PC-9 (cell line): ENCODE measurements at regions not wholly inside any gene's neighbourhood (a gene's known extent, or its start where the extent isn't known, plus 50 kb on each side); places are given as distances from the start of the nearest gene placed in this dataset.

Experiments used
- BruUV-seq: library from RNA; stranded (reverse); fragments of 400-500 nt; replicated peaks from 2 replicates; lab custom pipeline; 2021; lab: Mats Ljungman, UMichigan
- CTCF ChIA-PET: fragments of 300-600 bp; sonication (Branson Sonifier 250); formaldehyde crosslinking; loops from one replicate; lab custom pipeline; 2022; ENCODE audit warnings: antibody characterized with exemption; lab: Charles Lee
- POLR2A ChIA-PET: fragments of 300-600 bp; sonication (Branson Sonifier 250); formaldehyde crosslinking; loops from one replicate; lab custom pipeline; 2022; ENCODE audit warnings: antibody characterized with exemption; ENCODE audit not compliant: unreplicated experiment; lab: Charles Lee
- DNase-seq, 2 experiments: peaks; one replicate each; pipeline versions ENCODE4 v3.0.0 to v3.0.0-alpha.2; 2015 to 2022; ENCODE audit warnings: mixed read lengths in 1 of 2
- H2AFZ ChIP-seq: fragments of 200-600 bp; sonication (generic); 2 replicates; pipeline ENCODE4 v1.8.1; 2017; ENCODE audit warnings: antibody characterized with exemption
- H3F3A ChIP-seq: fragments of 200-600 bp; sonication (generic); 2 replicates; pipeline ENCODE4 v1.8.1; 2017; ENCODE audit warnings: antibody characterized with exemption, mild to moderate bottlenecking, low read depth; ENCODE audit not compliant: insufficient read depth
- H3K27ac ChIP-seq: fragments of 200-600 bp; sonication (generic); 2 replicates; pipeline ENCODE4 v1.6.1; 2016; ENCODE audit warnings: mixed run types
- H3K27me3 ChIP-seq: fragments of 200-600 bp; sonication (generic); 2 replicates; pipeline ENCODE4 v1.6.1; 2016; ENCODE audit warnings: low read depth, mixed run types; ENCODE audit not compliant: insufficient read depth
- H3K36me3 ChIP-seq: fragments of 200-600 bp; sonication (generic); 2 replicates; pipeline ENCODE4 v1.6.1; 2016; ENCODE audit warnings: low read depth, mixed run types
- H3K4me1 ChIP-seq: fragments of 200-600 bp; sonication (generic); replicated peaks from 2 replicates; pipeline ENCODE4 v1.6.1; 2016; ENCODE audit warnings: mixed run types; ENCODE audit not compliant: insufficient read depth
- H3K4me2 ChIP-seq: fragments of 200-600 bp; sonication (generic); 2 replicates; pipeline ENCODE4 v1.6.1; 2017; ENCODE audit warnings: mixed run types
- H3K4me3 ChIP-seq: fragments of 200-600 bp; sonication (generic); 2 replicates; pipeline ENCODE4 v1.6.1; 2016; ENCODE audit warnings: mixed run types
- H3K79me2 ChIP-seq: fragments of 200-600 bp; sonication (generic); 2 replicates; pipeline ENCODE4 v1.6.1; 2017; ENCODE audit warnings: low read depth, mixed run types
- H3K9me2 ChIP-seq: fragments of 200-600 bp; sonication (generic); 2 replicates; pipeline ENCODE4 v1.8.1; 2017; ENCODE audit warnings: mild to moderate bottlenecking; ENCODE audit not compliant: insufficient read depth
- H3K9me3 ChIP-seq: fragments of 200-600 bp; sonication (generic); 2 replicates; pipeline ENCODE4 v1.8.1; 2016; ENCODE audit warnings: low read depth; ENCODE audit not compliant: insufficient read depth
- H4K20me1 ChIP-seq: fragments of 200-600 bp; sonication (generic); 2 replicates; pipeline ENCODE4 v1.8.1; 2017; ENCODE audit not compliant: insufficient read depth
- EZH2 ChIP-seq: fragments of 200-600 bp; sonication (generic); IDR thresholded peaks from 2 replicates; pipeline ENCODE4 v1.8.0; 2017; ENCODE audit warnings: antibody characterized with exemption, low read depth
- intact Hi-C: fragments of 100-400 bp; cut with micrococcal nuclease; formaldehyde crosslinking; loops from one replicate; pipeline ENCODE4 v1.10.0; 2022; ENCODE audit not compliant: unreplicated experiment
- TF ChIP-seq, protein P1 (sequence below): fragments of 200-600 bp; sonication (generic); conservative IDR thresholded peaks from 2 replicates; pipeline ENCODE4 v1.6.1; 2017; ENCODE audit warnings: mixed run types, antibody characterized with exemption, mild to moderate bottlenecking, moderate library complexity

GRCh38 chr6:169923468-169924464 lies 172.3 kb downstream of the ERMARD start:
- Histone ChIP-seq H3K27me3 (peaks cover 33% of the 10 kb centered on the region), H3K4me2 (no peak overlapping the region), H3F3A (no peaks in the 10 kb centered on the region), H3K27ac (no peak overlapping the region), H3K4me1 (no peaks in the 10 kb centered on the region), H3K36me3 (no peaks in the 10 kb centered on the region), H3K9me3 (no peaks in the 10 kb centered on the region), H3K4me3 (no peak overlapping the region), H2AFZ (no peak overlapping the region), H3K79me2 (no peaks in the 10 kb centered on the region), H4K20me1 (no peaks in the 10 kb centered on the region), H3K9me2 (no peaks in the 10 kb centered on the region)
- CTCF ChIA-PET, result no interaction called here
- intact Hi-C loops, result no loop called here
- no peak for DNase-seq
- BruUV-seq, result no TSS peak
- TF ChIP-seq, protein P1, sequence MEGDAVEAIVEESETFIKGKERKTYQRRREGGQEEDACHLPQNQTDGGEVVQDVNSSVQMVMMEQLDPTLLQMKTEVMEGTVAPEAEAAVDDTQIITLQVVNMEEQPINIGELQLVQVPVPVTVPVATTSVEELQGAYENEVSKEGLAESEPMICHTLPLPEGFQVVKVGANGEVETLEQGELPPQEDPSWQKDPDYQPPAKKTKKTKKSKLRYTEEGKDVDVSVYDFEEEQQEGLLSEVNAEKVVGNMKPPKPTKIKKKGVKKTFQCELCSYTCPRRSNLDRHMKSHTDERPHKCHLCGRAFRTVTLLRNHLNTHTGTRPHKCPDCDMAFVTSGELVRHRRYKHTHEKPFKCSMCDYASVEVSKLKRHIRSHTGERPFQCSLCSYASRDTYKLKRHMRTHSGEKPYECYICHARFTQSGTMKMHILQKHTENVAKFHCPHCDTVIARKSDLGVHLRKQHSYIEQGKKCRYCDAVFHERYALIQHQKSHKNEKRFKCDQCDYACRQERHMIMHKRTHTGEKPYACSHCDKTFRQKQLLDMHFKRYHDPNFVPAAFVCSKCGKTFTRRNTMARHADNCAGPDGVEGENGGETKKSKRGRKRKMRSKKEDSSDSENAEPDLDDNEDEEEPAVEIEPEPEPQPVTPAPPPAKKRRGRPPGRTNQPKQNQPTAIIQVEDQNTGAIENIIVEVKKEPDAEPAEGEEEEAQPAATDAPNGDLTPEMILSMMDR, result no peak
- TF ChIP-seq EZH2, result no peak
- POLR2A ChIA-PET, result no interaction called here

DNA sequence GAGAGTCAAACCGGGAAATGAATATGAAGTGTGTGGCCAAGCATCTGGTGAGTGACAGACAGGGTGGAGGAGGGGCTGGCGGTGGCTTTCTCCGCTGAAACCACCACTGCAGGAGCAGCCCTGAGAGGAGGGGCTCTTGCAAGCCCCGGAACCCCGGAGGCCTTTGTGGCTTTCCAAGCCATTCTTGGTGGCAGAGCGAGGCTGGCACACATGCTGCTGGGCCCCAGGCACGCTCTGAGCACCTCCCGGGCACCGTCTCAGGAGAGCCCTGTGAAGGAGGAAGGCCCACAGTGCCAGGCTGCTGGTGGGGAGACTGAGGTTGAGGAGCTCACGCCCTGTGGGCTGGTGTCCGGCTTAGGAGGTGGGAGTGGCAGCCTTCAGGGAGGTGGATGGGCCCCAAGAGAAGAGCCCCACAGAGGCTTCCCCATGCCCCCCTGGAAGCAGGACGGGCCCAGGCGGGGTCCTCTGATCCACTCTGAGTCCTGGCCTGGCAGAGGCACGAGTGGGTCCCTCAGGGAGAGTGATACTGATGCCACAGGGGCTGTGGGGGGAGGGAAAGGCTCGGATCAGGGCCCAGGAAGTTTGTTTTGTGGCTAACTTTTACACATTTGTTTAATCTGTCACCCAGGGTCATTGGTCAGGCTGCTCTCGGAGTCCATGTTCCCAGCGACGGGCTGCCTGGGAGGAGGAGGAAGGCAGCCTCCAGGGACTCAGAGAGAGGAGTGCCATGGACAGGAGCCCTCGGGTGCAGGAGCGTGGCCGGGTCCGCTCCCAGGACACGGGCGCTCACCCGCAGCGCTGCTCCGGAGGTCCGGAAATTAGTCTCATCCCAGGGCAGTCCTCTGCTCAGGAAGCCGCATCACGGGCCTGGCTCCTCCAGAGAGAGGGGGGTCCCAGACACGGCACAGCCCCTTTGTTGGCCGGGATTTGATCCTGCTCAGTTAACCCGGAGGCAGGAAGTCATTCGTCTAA lies 170.7 kb downstream of the ERMARD start:
- Histone ChIP-seq H3K27ac (no peak overlapping the region), H3K4me1 (no peaks in the 10 kb centered on the region), H3K79me2 (no peaks in the 10 kb centered on the region), H3K4me2 (no peak overlapping the region), H3F3A (no peaks in the 10 kb centered on the region), H3K36me3 (no peaks in the 10 kb centered on the region), H3K27me3 (peaks cover 30% of the 10 kb centered on the region), H3K9me2 (no peaks in the 10 kb centered on the region), H3K4me3 (no peak overlapping the region), H2AFZ (no peak overlapping the region), H4K20me1 (no peaks in the 10 kb centered on the region), H3K9me3 (no peaks in the 10 kb centered on the region)
- no TSS peak for BruUV-seq
- ChIA-PET CTCF (no interaction called here), POLR2A (no interaction called here)
- DNase-seq, result no peak
- intact Hi-C loops, result no loop called here
- TF ChIP-seq EZH2, result no peak
- TF ChIP-seq, protein P1, result no peak

DNA sequence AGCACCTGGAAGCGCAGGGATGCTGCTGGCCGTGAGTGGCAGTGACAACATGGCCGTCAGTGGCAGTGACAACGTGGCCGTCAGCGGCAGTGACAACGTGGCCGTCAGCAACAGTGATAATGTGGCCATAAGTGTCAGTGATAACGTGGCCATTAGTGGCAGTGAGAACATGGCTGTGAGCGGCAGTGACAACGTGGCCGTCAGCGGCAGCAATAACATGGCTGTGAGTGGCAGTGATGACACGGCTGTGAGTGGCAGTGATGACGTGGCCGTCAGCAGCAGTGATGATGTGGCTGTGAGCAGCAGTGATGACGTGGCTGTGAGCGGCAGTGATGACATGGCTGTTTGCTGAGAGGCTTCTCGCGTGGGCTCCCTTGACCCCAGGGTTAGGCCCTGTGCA lies 169.8 kb downstream of the ERMARD start:
- no peaks in the 10 kb centered on the region for H4K20me1 ChIP-seq
- no peaks in the 10 kb centered on the region for H3K9me3 ChIP-seq
- no peak for DNase-seq
- ChIA-PET POLR2A (no interaction called here), CTCF (no interaction called here)
- no peak overlapping the region for H2AFZ ChIP-seq
- no peaks in the 10 kb centered on the region for H3K79me2 ChIP-seq
- no peaks in the 10 kb centered on the region for H3K4me1 ChIP-seq
- no peak overlapping the region for H3K27ac ChIP-seq
- H3K4me2 ChIP-seq, result no peak overlapping the region
- intact Hi-C loops, result no loop called here
- no TSS peak for BruUV-seq
- no peak for TF ChIP-seq EZH2
- TF ChIP-seq, protein P1, result no peak
- no peaks in the 10 kb centered on the region for H3K9me2 ChIP-seq
- H3F3A ChIP-seq, result no peaks in the 10 kb centered on the region
- H3K27me3 ChIP-seq, result peaks cover 28% of the 10 kb centered on the region
- no peaks in the 10 kb centered on the region for H3K36me3 ChIP-seq
- no peak overlapping the region for H3K4me3 ChIP-seq
